GM12865 (cell line): ENCODE measurements at regions not wholly inside any gene's neighbourhood (a gene's known extent, or its start where the extent isn't known, plus 50 kb on each side); places are given as distances from the start of the nearest gene placed in this dataset.

Experiments
- DNase-seq: peaks from one replicate; pipeline ENCODE4 v3.0.0; 2010; ENCODE audit warnings: low read depth
- H3K4me3 ChIP-seq: 2 replicates; pipeline ENCODE4 v1.5.1; 2011; ENCODE audit warnings: mild to moderate bottlenecking, low read depth, low read length, control low read depth
- CTCF ChIP-seq: IDR thresholded peaks from 2 replicates; pipeline ENCODE4 v1.5.1; 2011; ENCODE audit warnings: low read length, control low read depth, low read depth, inconsistent platforms; ENCODE audit not compliant: insufficient read depth; ENCODE audit errors: missing control alignments

GRCh38 chr5:8429778-8430758, 561.1 kb downstream of the MTRR start:
- H3K4me3 ChIP-seq: no peak overlapping the region
- no peak for TF ChIP-seq CTCF
- no peak for DNase-seq

GRCh38 chr5:8434501-8434900, 565.6 kb downstream of the MTRR start:
- no peak for DNase-seq
- TF ChIP-seq CTCF: no peak
- no peak overlapping the region for H3K4me3 ChIP-seq

- no peak for DNase-seq
- no peak overlapping the region for H3K4me3 ChIP-seq
- TF ChIP-seq CTCF: no peak
Observed at GRCh38 chr5:8436924-8437323, 568.0 kb downstream of the MTRR start.

- H3K4me3 ChIP-seq: no peak overlapping the region
- DNase-seq: no peak
- TF ChIP-seq CTCF: no peak
Observed at GRCh38 chr5:8445139-8445538, 576.2 kb downstream of the MTRR start.

GRCh38 chr5:8446179-8446578, 577.2 kb downstream of the MTRR start:
- H3K4me3 ChIP-seq: no peak overlapping the region
- no peak for TF ChIP-seq CTCF

GRCh38 chr5:8456846-8457186, 587.9 kb downstream of the MTRR start:
- no peak for TF ChIP-seq CTCF
- DNase-seq: no peak
- no peak overlapping the region for H3K4me3 ChIP-seq

More at GRCh38 chr5:8446179-8446578, 577.2 kb downstream of the MTRR start:
- no peak for DNase-seq
